H9 (cell line): ENCODE measurements at regions not wholly inside any gene's neighbourhood (a gene's known extent, or its start where the extent isn't known, plus 50 kb on each side); places are given as distances from the start of the nearest gene placed in this dataset.
"Not testable (repeated sequence)": the region's sequence is repeated elsewhere in the genome, so short reads cannot be mapped to it uniquely, and the experiment has no call there.

ENCODE experiments used
- DNase-seq: peaks from one replicate; pipeline ENCODE4 v3.0.0-alpha.2; 2017
- H2AFZ ChIP-seq: one replicate; pipeline ENCODE4 v1.6.1; 2013; ENCODE audit warnings: mild to moderate bottlenecking, low read length, control low read depth, moderate library complexity
- H2AK5ac ChIP-seq: 2 replicates; pipeline ENCODE4 v1.6.1; 2013; ENCODE audit warnings: low read length, control low read depth, mixed read lengths; ENCODE audit not compliant: insufficient read length
- H2BK120ac ChIP-seq: one replicate; pipeline ENCODE4 v1.6.1; 2013; ENCODE audit warnings: low read depth, mild to moderate bottlenecking, low read length, control low read depth, inconsistent platforms; ENCODE audit not compliant: poor library complexity, severe bottlenecking
- H2BK12ac ChIP-seq: 2 replicates; pipeline ENCODE4 v1.6.1; 2013; ENCODE audit warnings: low read length, control low read depth, mixed read lengths, low read depth; ENCODE audit not compliant: insufficient read length
- H2BK15ac ChIP-seq: 2 replicates; pipeline ENCODE4 v1.6.1; 2013; ENCODE audit warnings: low read depth, low read length, control low read depth
- H2BK20ac ChIP-seq: one replicate; pipeline ENCODE4 v1.6.1; 2013; ENCODE audit warnings: low read depth, mild to moderate bottlenecking, low read length, control low read depth, inconsistent platforms; ENCODE audit not compliant: poor library complexity, severe bottlenecking
- H2BK5ac ChIP-seq: 2 replicates; pipeline ENCODE4 v1.6.1; 2013; ENCODE audit warnings: low read length, control low read depth, mixed read lengths; ENCODE audit not compliant: insufficient read length
- H3K14ac ChIP-seq: 2 replicates; pipeline ENCODE4 v1.6.1; 2013; ENCODE audit warnings: low read length, control low read depth; ENCODE audit not compliant: insufficient read depth
- H3K18ac ChIP-seq: 2 replicates; pipeline ENCODE4 v1.6.1; 2013; ENCODE audit warnings: low read depth, mild to moderate bottlenecking, mixed read lengths, low read length, control low read depth; ENCODE audit not compliant: insufficient read length
- H3K23ac ChIP-seq: 2 replicates; pipeline ENCODE4 v1.6.1; 2013; ENCODE audit warnings: low read length, control low read depth, mixed read lengths, low read depth; ENCODE audit not compliant: insufficient read length
- H3K23me2 ChIP-seq: 2 replicates; pipeline ENCODE4 v1.6.1; 2013; ENCODE audit warnings: low read depth, mild to moderate bottlenecking, mixed read lengths, low read length, control low read depth; ENCODE audit not compliant: insufficient read length, poor library complexity, severe bottlenecking
- H3K27ac ChIP-seq: 2 replicates; pipeline ENCODE4 v1.5.1; 2013; ENCODE audit warnings: low read length, control low read depth, mixed read lengths, low read depth; ENCODE audit not compliant: insufficient read length
- H3K27me3 ChIP-seq: 2 replicates; pipeline ENCODE4 v1.6.1; 2013; ENCODE audit warnings: low read length, control low read depth, inconsistent platforms; ENCODE audit not compliant: insufficient read depth
- H3K4ac ChIP-seq: 2 replicates; pipeline ENCODE4 v1.6.1; 2013; ENCODE audit warnings: low read depth, mild to moderate bottlenecking, control low read depth, inconsistent platforms, low read length, moderate library complexity
- H3K4me1 ChIP-seq: 2 replicates; pipeline ENCODE4 v1.6.1; 2013; ENCODE audit warnings: low read length, control low read depth, inconsistent platforms; ENCODE audit not compliant: insufficient read depth
- H3K4me2 ChIP-seq: 2 replicates; pipeline ENCODE4 v1.6.1; 2013; ENCODE audit warnings: low read length, control low read depth, mixed read lengths; ENCODE audit not compliant: insufficient read length, insufficient read depth
- H3K56ac ChIP-seq: 2 replicates; pipeline ENCODE4 v1.6.1; 2013; ENCODE audit warnings: low read depth, mild to moderate bottlenecking, mixed read lengths, low read length, control low read depth; ENCODE audit not compliant: insufficient read length
- H3K79me1 ChIP-seq: 2 replicates; pipeline ENCODE4 v1.6.1; 2013; ENCODE audit warnings: low read depth, mild to moderate bottlenecking, moderate library complexity, low read length, control low read depth, inconsistent platforms; ENCODE audit not compliant: insufficient read depth, poor library complexity, severe bottlenecking
- H3K79me2 ChIP-seq: 2 replicates; pipeline ENCODE4 v1.6.1; 2013; ENCODE audit warnings: low read length, control low read depth, inconsistent platforms; ENCODE audit not compliant: insufficient read depth
- H3K9ac ChIP-seq: 2 replicates; pipeline ENCODE4 v1.6.1; 2013; ENCODE audit warnings: low read length, control low read depth, mixed read lengths; ENCODE audit not compliant: insufficient read length; ENCODE audit errors: extremely low read depth
- H3K9me3 ChIP-seq: one replicate; pipeline ENCODE4 v1.6.1; 2013; ENCODE audit warnings: low read depth, low read length, inconsistent platforms; ENCODE audit not compliant: control insufficient read depth
- H3T11ph ChIP-seq: one replicate; pipeline ENCODE4 v1.6.1; 2013; ENCODE audit warnings: mild to moderate bottlenecking, low read length, control low read depth, inconsistent platforms
- H4K20me1 ChIP-seq: one replicate; pipeline ENCODE4 v1.6.1; 2013; ENCODE audit not compliant: control insufficient read depth, insufficient read length, insufficient read depth
- H4K5ac ChIP-seq: 2 replicates; pipeline ENCODE4 v1.6.1; 2013; ENCODE audit warnings: low read depth, mild to moderate bottlenecking, mixed read lengths, low read length, control low read depth; ENCODE audit not compliant: insufficient read length
- H4K8ac ChIP-seq: replicated peaks from 2 replicates; pipeline ENCODE4 v1.6.1; 2013; ENCODE audit warnings: low read length, control low read depth, mixed read lengths, low read depth; ENCODE audit not compliant: insufficient read length
- H4K91ac ChIP-seq: 2 replicates; pipeline ENCODE4 v1.6.1; 2013; ENCODE audit warnings: low read depth, mild to moderate bottlenecking, moderate library complexity, mixed read lengths, low read length, control low read depth; ENCODE audit not compliant: insufficient read length
- H3K27ac Mint-ChIP-seq, 3 experiments: 2 replicates in 2 of 3; 3 replicates in 1 of 3; pipeline ENCODE4 v1.8.0; 2020 to 2021; ENCODE audit warnings: mixed read lengths in 3 of 3, mild to moderate bottlenecking in 1 of 3, moderate library complexity in 1 of 3
- H3K27me3 Mint-ChIP-seq: 2 replicates; pipeline ENCODE4 v1.8.0; 2021; ENCODE audit warnings: low read depth, mild to moderate bottlenecking, moderate library complexity, mixed read lengths
- H3K36me3 Mint-ChIP-seq, 3 experiments: 2 replicates in 2 of 3; 3 replicates in 1 of 3; pipeline ENCODE4 v1.8.0; 2020 to 2021; ENCODE audit warnings: low read depth in 3 of 3, mixed read lengths in 3 of 3; ENCODE audit not compliant: insufficient read depth in 1 of 3
- H3K4me1 Mint-ChIP-seq, 2 experiments: 2 replicates each; pipeline ENCODE4 v1.8.0; 2020; ENCODE audit warnings: mixed read lengths in 2 of 2
- H3K4me3 Mint-ChIP-seq, 2 experiments: 2 replicates in 1 of 2; 3 replicates in 1 of 2; pipeline ENCODE4 v1.8.0; 2020 to 2021; ENCODE audit warnings: mild to moderate bottlenecking in 2 of 2, mixed read lengths in 2 of 2, moderate library complexity in 1 of 2
- H3K9me3 Mint-ChIP-seq, 2 experiments: 2 replicates in 1 of 2; 3 replicates in 1 of 2; pipeline ENCODE4 v1.8.0; 2020; ENCODE audit warnings: mild to moderate bottlenecking in 2 of 2, mixed read lengths in 2 of 2, moderate library complexity in 1 of 2
- CTCF ChIP-seq: fragments of 200-600 bp; sonication (generic); conservative IDR thresholded peaks from 3 replicates; pipeline ENCODE4 v1.8.0; 2021; ENCODE audit warnings: antibody characterized with exemption, mild to moderate bottlenecking
- WGBS: extraction: QIAGEN DNeasy Blood & Tissue Kit; methylation state at CpG from one replicate; pipeline ENCODE4 v1.1.7; 2013; ENCODE audit warnings: missing lambda C conversion rate, low lambda C conversion rate, mixed read lengths; ENCODE audit not compliant: insufficient read length; ENCODE audit errors: extremely low coverage; 5-methylcytosine and 5-hydroxymethylcytosine counted together

GRCh38 chr6:141824350-141824749 is 308.4 kb upstream of the GJE1 start:
- Histone ChIP-seq H3K23me2 (no peaks in the 10 kb centered on the region), H3K18ac (no peak overlapping the region), H2BK20ac (no peak overlapping the region), H2BK5ac (no peak overlapping the region), H3K9ac (no peak overlapping the region), H2BK120ac (no peak overlapping the region), H3K27me3 (no peaks in the 10 kb centered on the region), H4K20me1 (no peaks in the 10 kb centered on the region), H3K27ac (no peak overlapping the region), H3K4ac (no peak overlapping the region), H3K4me2 (no peak overlapping the region), H4K5ac (no peak overlapping the region), H2AK5ac (no peak overlapping the region), H4K8ac (no peak overlapping the region), H3K23ac (no peak overlapping the region), H3K79me2 (no peaks in the 10 kb centered on the region), H2BK12ac (no peak overlapping the region), H3K56ac (no peak overlapping the region), H2BK15ac (no peak overlapping the region), H3T11ph (no peak overlapping the region), H3K4me1 (peaks cover 1% of the 10 kb centered on the region; the same call in 1 of the 2 replicates), H2AFZ (no peak overlapping the region), H3K9me3 (peaks cover 5% of the 10 kb centered on the region), H4K91ac (no peak overlapping the region), H3K14ac (no peak overlapping the region), H3K79me1 (no peaks in the 10 kb centered on the region)
- no peak for TF ChIP-seq CTCF
- no peak for DNase-seq
- Mint-ChIP-seq H3K36me3 (peaks cover 8 to 15% (median 9%) of the 10 kb centered on the region in 3 experiments), H3K9me3 (peaks cover 13 to 14% of the 10 kb centered on the region in 2 experiments), H3K27me3 (no peaks in the 10 kb centered on the region), H3K27ac (no peak overlapping the region), H3K4me3 (no peak overlapping the region), H3K4me1 (peaks cover 6 to 10% of the 10 kb centered on the region in 2 experiments)
- WGBS, result no CpG with 5 or more reads among the region's 1 CpG

- not testable (repeated sequence) for H4K8ac ChIP-seq, H3K14ac ChIP-seq, H3K79me1 ChIP-seq, H3K27me3 Mint-ChIP-seq, H4K20me1 ChIP-seq, H4K91ac ChIP-seq, H3T11ph ChIP-seq, DNase-seq, H2AK5ac ChIP-seq, H3K27ac Mint-ChIP-seq, H2BK12ac ChIP-seq, H3K27me3 ChIP-seq, H3K4me3 Mint-ChIP-seq, H4K5ac ChIP-seq, H3K4ac ChIP-seq, H2AFZ ChIP-seq, H2BK120ac ChIP-seq, H3K4me1 ChIP-seq, H3K23ac ChIP-seq, H2BK5ac ChIP-seq, H3K9me3 ChIP-seq, H2BK15ac ChIP-seq, H3K79me2 ChIP-seq, H3K56ac ChIP-seq, H3K23me2 ChIP-seq, H2BK20ac ChIP-seq, H3K27ac ChIP-seq, H3K36me3 Mint-ChIP-seq, H3K9ac ChIP-seq, H3K18ac ChIP-seq, H3K9me3 Mint-ChIP-seq, H3K4me2 ChIP-seq
- no CpG with 5 or more reads among the region's 16 CpGs for WGBS
- H3K4me1 Mint-ChIP-seq, result peaks cover 4 to 13% of the 10 kb centered on the region in 2 experiments; a peak in 3 of 4 replicates
Observed at GRCh38 chr6:141815039-141815438, 317.7 kb upstream of the GJE1 start.
